H1 (cell line): ENCODE measurements at regions not wholly inside any gene's neighbourhood (a gene's known extent, or its start where the extent isn't known, plus 50 kb on each side); places are given as distances from the start of the nearest gene placed in this dataset.

Experiments used
- CTCF ChIA-PET: fragments of 300-600 bp; sonication (Branson Sonifier 250); formaldehyde crosslinking; loops from one replicate; lab custom pipeline; 2021; ENCODE audit not compliant: partially characterized antibody; lab: Charles Lee
- POLR2A ChIA-PET: fragments of 300-600 bp; sonication (Branson Sonifier 250); formaldehyde crosslinking; loops from one replicate; lab custom pipeline; 2021; ENCODE audit warnings: inconsistent platforms; ENCODE audit not compliant: partially characterized antibody; lab: Charles Lee
- DNase-seq, 2 experiments: peaks; one replicate each; pipeline versions ENCODE4 v3.0.0 to v3.0.0-alpha.2; 2010 to 2022; ENCODE audit warnings: low spot score in 2 of 2, low read depth in 1 of 2, mixed read lengths in 1 of 2
- FAIRE-seq: peaks from 2 replicates; lab custom pipeline; 2011; peaks lifted over from hg19 to GRCh38; lab: Jason Lieb, UNC
- H2AFZ ChIP-seq: 2 replicates; pipeline ENCODE4 v1.8.1; 2012; ENCODE audit warnings: low read length, inconsistent platforms
- H2AK5ac ChIP-seq: 2 replicates; pipeline ENCODE4 v1.6.1; 2013; ENCODE audit warnings: low read depth, low read length
- H2BK120ac ChIP-seq: replicated peaks from 2 replicates; pipeline ENCODE3; 2013; ENCODE audit warnings: low read depth, low read length, inconsistent platforms
- H2BK12ac ChIP-seq: 2 replicates; pipeline ENCODE4 v1.6.1; 2013; ENCODE audit warnings: low read depth, low read length
- H2BK15ac ChIP-seq: 2 replicates; pipeline ENCODE4 v1.6.1; 2013; ENCODE audit warnings: low read length
- H2BK20ac ChIP-seq: 2 replicates; pipeline ENCODE4 v1.6.1; 2013; ENCODE audit warnings: low read length
- H2BK5ac ChIP-seq: 2 replicates; pipeline ENCODE4 v1.6.1; 2013; ENCODE audit warnings: low read depth, low read length
- H3K14ac ChIP-seq: 2 replicates; pipeline ENCODE4 v1.6.1; 2013; ENCODE audit warnings: inconsistent platforms; ENCODE audit not compliant: insufficient read length
- H3K18ac ChIP-seq: 2 replicates; pipeline ENCODE4 v1.6.1; 2013; ENCODE audit warnings: low read length; ENCODE audit errors: extremely low read depth
- H3K23ac ChIP-seq: 2 replicates; pipeline ENCODE4 v1.6.1; 2013; ENCODE audit warnings: inconsistent platforms; ENCODE audit not compliant: insufficient read length
- H3K23me2 ChIP-seq: 2 replicates; pipeline ENCODE4 v1.6.1; 2013; ENCODE audit warnings: low read depth, low read length
- H3K27ac ChIP-seq: 2 replicates; pipeline ENCODE4 v1.6.1; 2011; ENCODE audit warnings: low read depth, low read length, inconsistent platforms
- H3K27me3 ChIP-seq, 4 experiments: replicated peaks in 1 of 4; 1 replicate in 1 of 4; 2 replicates in 3 of 4; pipeline versions ENCODE4 v1.6.1 to v1.8.1; 2011 to 2013; ENCODE audit warnings: low read length in 3 of 4, mild to moderate bottlenecking in 3 of 4, inconsistent platforms in 2 of 4, mixed read lengths in 2 of 4, moderate library complexity in 1 of 4; ENCODE audit not compliant: control insufficient read depth in 3 of 4, insufficient read depth in 3 of 4; ENCODE audit errors: extremely low read depth in 1 of 4
- H3K36me3 ChIP-seq, 4 experiments: 2 replicates each; pipeline versions ENCODE4 v1.6.1 to v1.8.1; 2011 to 2013; ENCODE audit warnings: mild to moderate bottlenecking in 4 of 4, low read length in 3 of 4, moderate library complexity in 2 of 4, control low read depth in 1 of 4, inconsistent platforms in 1 of 4; ENCODE audit not compliant: insufficient read depth in 4 of 4, control insufficient read depth in 2 of 4
- H3K4ac ChIP-seq: replicated peaks from 2 replicates; pipeline ENCODE3; 2013; ENCODE audit warnings: low read length, low read depth, mixed read lengths, inconsistent platforms; ENCODE audit not compliant: insufficient read length
- H3K4me1 ChIP-seq, 4 experiments: replicated peaks in 1 of 4; 1 replicate in 1 of 4; 2 replicates in 3 of 4; pipeline versions ENCODE4 v1.6.1 to v1.8.1; 2011 to 2013; ENCODE audit warnings: low read length in 3 of 4, inconsistent platforms in 2 of 4, mixed read lengths in 1 of 4; ENCODE audit not compliant: insufficient read depth in 4 of 4, control insufficient read depth in 3 of 4
- H3K4me2 ChIP-seq, 2 experiments: 2 replicates each; pipeline versions ENCODE4 v1.6.1 to v1.8.1; 2011 to 2013; ENCODE audit warnings: low read depth in 2 of 2, low read length in 2 of 2, control low read depth in 1 of 2, inconsistent platforms in 1 of 2, mild to moderate bottlenecking in 1 of 2; ENCODE audit not compliant: insufficient read depth in 1 of 2
- H3K4me3 ChIP-seq, 4 experiments: fragments of 200-600, 300-600 bp in 1 of 4; sonication (generic), shearing (Covaris generic), sonication (Bioruptor Twin) in 1 of 4; 2 replicates each; pipeline versions ENCODE4 v1.5.1 to v1.8.1; 2011 to 2016; ENCODE audit warnings: low read length in 4 of 4, low read depth in 3 of 4, control low read depth in 2 of 4, inconsistent platforms in 2 of 4, mild to moderate bottlenecking in 2 of 4, mixed read lengths in 1 of 4, moderate library complexity in 1 of 4; ENCODE audit not compliant: insufficient read depth in 2 of 4; ENCODE audit errors: extremely low read depth in 1 of 4
- H3K56ac ChIP-seq: replicated peaks from 2 replicates; pipeline ENCODE3; 2013; ENCODE audit warnings: low read depth, mild to moderate bottlenecking, mixed read lengths, low read length, inconsistent platforms; ENCODE audit not compliant: insufficient read length
- H3K79me1 ChIP-seq: 2 replicates; pipeline ENCODE4 v1.6.1; 2013; ENCODE audit warnings: low read depth, low read length, control low read depth
- H3K79me2 ChIP-seq, 2 experiments: 2 replicates each; pipeline versions ENCODE4 v1.6.1 to v1.8.1; 2012 to 2013; ENCODE audit warnings: low read length in 2 of 2, mild to moderate bottlenecking in 2 of 2, inconsistent platforms in 1 of 2; ENCODE audit not compliant: insufficient read depth in 2 of 2, control insufficient read depth in 1 of 2
- H3K9ac ChIP-seq, 4 experiments: replicated peaks in 1 of 4; 1 replicate in 1 of 4; 2 replicates in 3 of 4; pipeline versions ENCODE4 v1.6.1 to v1.8.1; 2011 to 2013; ENCODE audit warnings: low read depth in 3 of 4, low read length in 3 of 4, control low read depth in 2 of 4, mild to moderate bottlenecking in 2 of 4, moderate library complexity in 2 of 4, inconsistent platforms in 1 of 4; ENCODE audit errors: extremely low read depth in 1 of 4
- H3K9me3 ChIP-seq, 2 experiments: 2 replicates each; pipeline versions ENCODE4 v1.6.1 to v1.8.1; 2012 to 2013; ENCODE audit warnings: mild to moderate bottlenecking in 2 of 2, moderate library complexity in 2 of 2, control low read depth in 1 of 2, inconsistent platforms in 1 of 2, low read depth in 1 of 2, low read length in 1 of 2, mixed read lengths in 1 of 2; ENCODE audit not compliant: insufficient read depth in 2 of 2
- H4K20me1 ChIP-seq, 2 experiments: replicated peaks in 1 of 2; 2 replicates each; pipeline versions ENCODE3 to v1.8.1; 2011 to 2013; ENCODE audit warnings: inconsistent platforms in 2 of 2, low read length in 2 of 2, mild to moderate bottlenecking in 1 of 2; ENCODE audit not compliant: insufficient read depth in 2 of 2, control insufficient read depth in 1 of 2
- H4K5ac ChIP-seq: 2 replicates; pipeline ENCODE4 v1.6.1; 2013; ENCODE audit warnings: low read length, low read depth, mixed read lengths, inconsistent platforms; ENCODE audit not compliant: insufficient read length
- H4K8ac ChIP-seq: 2 replicates; pipeline ENCODE4 v1.8.0; 2013; ENCODE audit warnings: mild to moderate bottlenecking, moderate library complexity, low read length, inconsistent platforms; ENCODE audit not compliant: insufficient read depth; ENCODE audit errors: extremely low read depth
- H4K91ac ChIP-seq: replicated peaks from 2 replicates; pipeline ENCODE3; 2013; ENCODE audit warnings: low read length, mixed read lengths, inconsistent platforms; ENCODE audit not compliant: insufficient read length
- ASH2L ChIP-seq: fragments of 200-600, 300-600 bp; sonication (generic); IDR thresholded peaks from one replicate; pipeline ENCODE4 v1.7.1; 2017; ENCODE audit warnings: low read length
- BCL11A ChIP-seq, 2 experiments: IDR thresholded peaks; one replicate each; pipeline ENCODE4 v1.6.1; 2011; ENCODE audit warnings: low read depth in 2 of 2, low read length in 2 of 2, mild to moderate bottlenecking in 2 of 2
- CBX8 ChIP-seq: fragments of 300-800, 300-1000 bp; sonication (generic); IDR thresholded peaks from 2 replicates; pipeline ENCODE4 v1.7.1; 2016; ENCODE audit warnings: low read depth, low read length, borderline replicate concordance
- E2F6 ChIP-seq: IDR thresholded peaks from 2 replicates; pipeline ENCODE4 v1.6.1; 2012; ENCODE audit warnings: inconsistent platforms
- EGR1 ChIP-seq: IDR thresholded peaks from 2 replicates; pipeline ENCODE4 v1.6.1; 2011; ENCODE audit warnings: low read depth, low read length, borderline replicate concordance
- EZH2 ChIP-seq: fragments of 200-600 bp; sonication (generic); IDR thresholded peaks from 2 replicates; pipeline ENCODE4 v1.7.1; 2012; ENCODE audit warnings: low read depth, mild to moderate bottlenecking, moderate library complexity, low read length, inconsistent platforms; ENCODE audit not compliant: severe bottlenecking
- GTF2F1 ChIP-seq: IDR thresholded peaks from 2 replicates; pipeline ENCODE4 v1.6.1; 2012; ENCODE audit warnings: low read depth, low read length, improper control_type of control experiment, borderline replicate concordance
- HDAC6 ChIP-seq: IDR thresholded peaks from one replicate; pipeline ENCODE4 v1.7.1; 2012; ENCODE audit warnings: low read depth, mild to moderate bottlenecking, inconsistent platforms, low read length, moderate library complexity
- KDM1A ChIP-seq: fragments of 200-600, 300-600 bp; sonication (generic); IDR thresholded peaks from 2 replicates; pipeline ENCODE4 v1.7.1; 2016; ENCODE audit warnings: mild to moderate bottlenecking, low read length, borderline replicate concordance
- RAD21 ChIP-seq, 2 experiments: IDR thresholded peaks in 1 of 2; conservative IDR thresholded peaks in 1 of 2; 2 replicates each; pipeline ENCODE4 v1.6.1; 2011; ENCODE audit warnings: low read depth in 2 of 2, low read length in 2 of 2, improper control_type of control experiment in 1 of 2, inconsistent platforms in 1 of 2, mild to moderate bottlenecking in 1 of 2, moderate library complexity in 1 of 2
- SRF ChIP-seq: IDR thresholded peaks from 2 replicates; pipeline ENCODE4 v1.6.1; 2011; ENCODE audit warnings: mild to moderate bottlenecking, low read depth, low read length, moderate library complexity
- ZNF274 ChIP-seq: IDR thresholded peaks from 2 replicates; pipeline ENCODE4 v1.7.0; 2012; ENCODE audit warnings: low read length, borderline replicate concordance; ENCODE audit errors: extremely low read depth
- WGBS, 2 experiments: shearing (Covaris generic) in 1 of 2; methylation state at CpG; one replicate each; pipeline versions ENCODE4 v1.1.6 to v1.1.7; 2013 to 2015; ENCODE audit warnings: low lambda C conversion rate in 2 of 2, mixed read lengths in 2 of 2, inconsistent platforms in 1 of 2, low coverage in 1 of 2, missing lambda C conversion rate in 1 of 2; ENCODE audit not compliant: insufficient replicate concordance in 2 of 2, insufficient coverage in 1 of 2, insufficient read length in 1 of 2; ENCODE audit errors: extremely low coverage in 1 of 2, missing lambda C conversion rate in 1 of 2; 5-methylcytosine and 5-hydroxymethylcytosine counted together

- Histone ChIP-seq H2BK20ac (no peak overlapping the region), H4K8ac (no peak overlapping the region), H3K23me2 (no peaks in the 10 kb centered on the region), H4K91ac (no peak overlapping the region), H3K56ac (no peak overlapping the region), H3K23ac (no peak overlapping the region), H3K79me2 (no peaks in the 10 kb centered on the region), H3K9ac (no peak overlapping the region), H3K4ac (no peak overlapping the region), H2BK120ac (no peak overlapping the region), H3K18ac (no peak overlapping the region), H3K27me3 (no peaks in the 10 kb centered on the region), H2AFZ (no peak overlapping the region), H3K4me1 (peaks cover 0 to 2% (median 0%) of the 10 kb centered on the region in 4 experiments; a peak in 1 of 7 replicates), H2BK12ac (no peak overlapping the region), H2BK15ac (no peak overlapping the region), H2AK5ac (no peak overlapping the region), H3K4me3 (no peak overlapping the region), H3K79me1 (no peaks in the 10 kb centered on the region), H3K9me3 (0 out of 4 replicates have a peak, but pooled peaks cover 0 to under 1% of the 10 kb centered on the region in 2 experiments), H2BK5ac (no peak overlapping the region), H4K20me1 (no peaks in the 10 kb centered on the region), H3K27ac (no peak overlapping the region), H4K5ac (no peak overlapping the region), H3K14ac (no peak overlapping the region), H3K36me3 (no peaks in the 10 kb centered on the region), H3K4me2 (no peak overlapping the region)
- FAIRE-seq = no peak
- ChIA-PET CTCF (no interaction called here), POLR2A (no interaction called here)
- no peak for DNase-seq
- 95% methylated on average over 4 of the region's 4 CpGs; no CpG with 5 or more reads in 1 of the 2 experiments for WGBS, 2 experiments
- TF ChIP-seq ASH2L (no peak), SRF (no peak), E2F6 (no peak), BCL11A (IDR thresholded peaks at IDR 0.05; ENCODE audit: low read depth in 2 of 2, low read length in 2 of 2) (no peak), HDAC6 (no peak), RAD21 (IDR thresholded peaks at IDR 0.05 in 1 of 2, conservative IDR thresholded peaks at IDR 0.05 in 1 of 2; ENCODE audit: low read depth in 2 of 2, low read length in 2 of 2) (no peak), GTF2F1 (no peak), EZH2 (no peak), KDM1A (no peak), CBX8 (no peak), ZNF274 (no peak), EGR1 (no peak)
Measured at GRCh38 chr5:71832812-71833715, 114.0 kb downstream of the CARTPT start.
